GM21737 (cell line): ENCODE measurements at regions not wholly inside any gene's neighbourhood (a gene's known extent, or its start where the extent isn't known, plus 50 kb on each side); places are given as distances from the start of the nearest gene placed in this dataset.
"Not testable (repeated sequence)": the region's sequence is repeated elsewhere in the genome, so short reads cannot be mapped to it uniquely, and the experiment has no call there.

Source experiments
- ATAC-seq: cut with Tn5 transposase; IDR thresholded peaks from one replicate; pipeline ENCODE4 v1.9.1; 2021; ENCODE audit warnings: mild to moderate bottlenecking, moderate library complexity; ENCODE audit not compliant: unreplicated experiment

GRCh38 chr18:1039421-1039820, 134.8 kb downstream of the ADCYAP1 start:
- no peak for ATAC-seq

- not testable (repeated sequence) for ATAC-seq
These were observed 138.4 kb downstream of the ADCYAP1 start for GRCh38 chr18:1043039-1043438.

- ATAC-seq = no peak
These were observed 141.0 kb downstream of the ADCYAP1 start for GRCh38 chr18:1045658-1046057.

GRCh38 chr18:1047406-1047805, 142.7 kb downstream of the ADCYAP1 start:
- ATAC-seq = no peak

GRCh38 chr18:1048032-1048431, 143.4 kb downstream of the ADCYAP1 start:
- ATAC-seq = no peak

GRCh38 chr18:1049173-1049572, 144.5 kb downstream of the ADCYAP1 start:
- ATAC-seq = no peak

- no peak for ATAC-seq
These were observed 145.5 kb downstream of the ADCYAP1 start for GRCh38 chr18:1050012-1050657.

GRCh38 chr18:1052301-1052700, 147.6 kb downstream of the ADCYAP1 start:
- no peak for ATAC-seq

GRCh38 chr18:1053331-1054315, 149.0 kb downstream of the ADCYAP1 start:
- ATAC-seq = no peak

- ATAC-seq = no peak
These were observed 151.7 kb downstream of the ADCYAP1 start for GRCh38 chr18:1056404-1056803.

- ATAC-seq = no peak
These were observed 152.7 kb downstream of the ADCYAP1 start for GRCh38 chr18:1057367-1057766.

GRCh38 chr18:1062588-1062987, 157.9 kb downstream of the ADCYAP1 start:
- ATAC-seq = no peak

- no peak for ATAC-seq
These were observed 170.7 kb downstream of the ADCYAP1 start for GRCh38 chr18:1075322-1075721.

GRCh38 chr18:1075876-1076275, 171.2 kb downstream of the ADCYAP1 start:
- ATAC-seq = no peak

- ATAC-seq = no peak
These were observed 173.6 kb downstream of the ADCYAP1 start for GRCh38 chr18:1078301-1078700.

- ATAC-seq = not testable (repeated sequence)
These were observed 179.0 kb downstream of the ADCYAP1 start for GRCh38 chr18:1083675-1084074.

- no peak for ATAC-seq
These were observed 186.1 kb downstream of the ADCYAP1 start for GRCh38 chr18:1090758-1091157.

- no peak for ATAC-seq
These were observed 187.6 kb downstream of the ADCYAP1 start for GRCh38 chr18:1092228-1092627.

GRCh38 chr18:1094409-1094808, 189.7 kb downstream of the ADCYAP1 start:
- no peak for ATAC-seq

GRCh38 chr18:1097991-1098735, 193.5 kb downstream of the ADCYAP1 start:
- not testable (repeated sequence) for ATAC-seq

GRCh38 chr18:1102848-1103247, 198.2 kb downstream of the ADCYAP1 start:
- no peak for ATAC-seq
